HUDEP-2 (cell line): ENCODE measurements at regions not wholly inside any gene's neighbourhood (a gene's known extent, or its start where the extent isn't known, plus 50 kb on each side); places are given as distances from the start of the nearest gene placed in this dataset.
"Not testable (repeated sequence)": the region's sequence is repeated elsewhere in the genome, so short reads cannot be mapped to it uniquely, and the experiment has no call there.

Experiments
- DNase-seq, 76 experiments: peaks; one replicate each; lab custom pipeline; 2025; ENCODE audit not compliant: unreplicated experiment in 76 of 76; lab: John Stamatoyannopoulos, UW

- no peak for DNase-seq
These were observed 245.5 kb upstream of the TCERG1L start for GRCh38 chr10:131556897-131557495.

- not testable (repeated sequence) for DNase-seq
These were observed 246.4 kb upstream of the TCERG1L start for GRCh38 chr10:131557956-131558355.

DNA sequence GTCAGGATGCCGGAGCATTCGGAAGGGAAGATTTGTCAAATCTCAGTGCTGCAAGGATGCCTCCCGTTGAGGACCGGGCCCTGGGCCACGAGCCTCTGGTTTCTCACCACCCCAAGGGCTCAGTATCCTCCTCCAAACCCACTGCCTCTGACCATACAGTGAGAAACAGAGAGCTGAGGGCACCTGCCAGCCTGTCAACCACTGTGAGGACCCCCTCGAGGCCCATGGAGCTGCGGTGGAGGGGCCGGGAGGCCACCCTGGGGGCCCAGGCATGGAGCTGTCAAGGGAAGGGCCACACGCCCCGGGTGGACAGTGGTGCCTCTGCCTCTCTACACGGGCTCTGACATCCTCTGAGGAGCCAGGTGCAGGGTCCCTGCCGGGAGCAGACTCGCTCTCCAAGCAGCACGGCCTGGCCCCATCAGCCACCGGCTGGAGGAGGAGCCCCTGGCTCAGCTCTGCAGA is 248.0 kb upstream of the TCERG1L start:
- DNase-seq: no peak

DNA sequence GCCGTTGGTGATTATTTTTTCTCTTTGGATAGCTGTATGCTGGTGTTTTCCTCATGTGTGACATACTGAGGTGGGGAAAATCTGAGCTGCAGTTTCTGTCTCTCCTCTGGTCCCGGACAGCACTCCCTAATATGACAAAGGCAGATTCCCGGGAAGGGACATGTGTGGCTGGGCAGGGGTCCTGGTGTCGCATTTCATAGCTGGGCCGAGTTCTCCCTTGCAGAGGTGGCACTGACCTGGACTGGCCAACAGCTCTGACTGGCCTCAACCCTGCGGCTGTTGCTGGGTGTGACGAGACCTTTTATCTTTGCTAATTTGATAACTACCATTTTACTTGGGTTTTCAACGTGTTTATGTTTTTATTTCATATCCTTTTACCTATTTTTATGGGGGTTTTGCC is 248.6 kb upstream of the TCERG1L start:
- no peak for DNase-seq

DNA sequence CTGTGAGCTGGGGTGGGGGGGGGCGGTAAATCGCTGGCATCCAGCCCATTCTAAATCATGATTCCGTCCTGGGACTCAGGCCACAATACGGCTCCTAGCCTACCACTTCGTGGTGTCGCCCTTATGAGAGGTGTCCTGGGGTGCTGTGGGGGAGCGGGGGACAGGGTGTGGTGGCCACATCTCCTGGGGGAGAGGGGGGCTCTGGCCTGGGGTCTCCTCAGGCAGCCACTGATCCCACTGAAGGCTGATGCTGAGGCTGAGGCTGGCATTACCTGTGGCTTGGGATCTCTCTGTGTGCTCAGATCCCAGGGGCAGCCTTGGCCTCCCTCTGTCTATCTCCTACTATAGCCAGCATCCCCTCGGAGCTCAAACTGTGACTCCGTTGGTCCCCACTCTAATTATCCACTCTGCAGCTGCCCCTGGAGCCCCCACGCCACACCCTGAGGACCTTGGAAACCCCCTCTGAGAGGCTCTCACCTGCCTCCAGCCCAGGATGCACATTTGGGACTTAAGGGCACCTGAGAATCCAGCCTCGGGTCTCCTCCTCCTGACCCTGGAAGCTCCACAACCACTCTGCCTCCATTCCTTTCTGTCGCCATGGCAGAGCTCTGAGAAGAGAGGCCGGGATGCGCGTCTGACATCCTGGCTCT is 249.3 kb upstream of the TCERG1L start:
- no peak for DNase-seq

GRCh38 chr10:131561897-131562296 is 250.4 kb upstream of the TCERG1L start:
- no peak for DNase-seq

DNA sequence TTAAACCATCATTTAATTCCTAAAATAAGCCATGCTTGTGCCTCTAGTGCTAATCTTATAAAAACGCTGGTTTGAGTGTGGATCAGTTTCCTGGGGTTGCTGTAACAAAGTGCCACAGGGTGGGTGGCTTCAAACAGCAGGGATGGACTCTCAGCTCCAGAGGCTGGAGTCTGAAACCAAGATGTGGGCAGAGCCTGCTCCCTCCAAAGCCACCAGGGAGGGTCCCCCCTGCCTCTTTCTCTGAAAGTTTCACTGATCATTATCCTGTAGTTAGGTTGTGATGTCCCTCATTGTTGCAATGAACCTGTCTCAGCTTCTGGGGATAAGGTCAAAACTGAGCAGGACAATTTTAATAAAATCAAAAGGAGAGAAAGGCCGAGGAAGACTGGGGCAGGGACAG is 251.9 kb upstream of the TCERG1L start:
- no peak for DNase-seq

DNA sequence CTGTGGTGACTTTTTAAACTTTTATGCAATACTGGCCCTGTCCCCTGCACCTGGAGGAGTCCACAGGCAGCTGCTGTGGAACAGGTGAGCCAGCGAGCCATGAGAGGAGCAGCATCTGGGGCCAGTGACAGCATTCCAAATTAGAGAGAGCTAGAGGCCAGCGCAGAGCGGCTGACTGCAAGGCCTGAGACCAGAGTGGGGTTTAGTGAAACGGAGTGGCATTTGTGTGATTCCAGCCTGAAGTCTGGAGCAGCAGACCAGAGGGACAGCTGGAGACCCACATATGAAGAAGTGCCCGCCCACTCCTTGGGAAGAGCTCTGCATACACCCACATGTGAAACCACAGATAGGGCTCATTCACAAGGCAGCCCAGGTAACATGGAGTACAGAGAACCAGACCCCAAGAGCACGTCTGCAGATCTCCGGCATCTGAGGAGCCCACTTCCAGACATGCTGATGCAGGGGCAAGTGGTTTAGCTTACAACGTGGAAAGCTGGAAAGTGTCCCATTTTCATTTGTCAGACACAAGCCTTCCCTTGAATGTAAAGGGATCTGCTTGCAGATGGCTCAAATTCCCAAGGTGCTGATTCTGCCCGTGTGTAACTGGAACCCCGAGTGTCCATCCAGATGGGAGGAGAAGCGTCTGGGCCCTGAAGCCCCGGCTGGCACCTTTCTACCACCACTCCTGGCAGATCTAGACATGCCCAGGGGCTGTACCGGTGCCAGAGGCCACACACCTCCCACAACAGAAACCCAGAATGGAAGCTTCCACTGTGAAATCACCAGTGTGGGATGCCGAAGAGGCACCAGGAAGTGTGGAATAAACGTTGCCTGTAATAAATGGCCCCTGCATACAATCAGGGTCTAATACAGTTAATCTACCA is 256.0 kb upstream of the TCERG1L start:
- DNase-seq: no peak

- DNase-seq: no peak
These were observed 257.3 kb upstream of the TCERG1L start for GRCh38 chr10:131568866-131569265.

GRCh38 chr10:131569851-131570715 is 258.6 kb upstream of the TCERG1L start:
- DNase-seq: peak in 3 of 76 experiments; percentile 1 to 18 (median 2)

- DNase-seq: no peak
These were observed 259.3 kb upstream of the TCERG1L start for GRCh38 chr10:131570716-131571307.

- DNase-seq: no peak
These were observed 259.8 kb upstream of the TCERG1L start for GRCh38 chr10:131571346-131571745.

DNA sequence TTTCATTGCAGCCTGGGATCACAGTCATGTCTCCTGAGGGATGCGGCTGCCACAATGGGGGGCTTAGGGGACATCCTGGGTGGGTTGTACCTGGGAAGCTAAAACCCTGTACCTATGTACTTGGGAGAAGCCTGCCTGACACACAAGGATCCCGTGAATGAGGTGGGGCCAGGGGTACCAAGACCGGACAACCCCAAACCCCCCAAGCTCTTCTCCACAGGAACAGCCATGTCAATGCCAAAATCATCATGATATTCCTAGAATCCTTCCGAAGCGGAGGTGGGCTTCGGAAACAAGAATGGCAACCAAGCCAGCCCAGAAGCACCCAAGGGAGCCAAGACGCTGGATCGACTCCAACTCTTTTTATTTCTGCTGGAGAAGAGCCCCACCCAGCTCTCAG is 260.3 kb upstream of the TCERG1L start:
- DNase-seq: no peak

DNA sequence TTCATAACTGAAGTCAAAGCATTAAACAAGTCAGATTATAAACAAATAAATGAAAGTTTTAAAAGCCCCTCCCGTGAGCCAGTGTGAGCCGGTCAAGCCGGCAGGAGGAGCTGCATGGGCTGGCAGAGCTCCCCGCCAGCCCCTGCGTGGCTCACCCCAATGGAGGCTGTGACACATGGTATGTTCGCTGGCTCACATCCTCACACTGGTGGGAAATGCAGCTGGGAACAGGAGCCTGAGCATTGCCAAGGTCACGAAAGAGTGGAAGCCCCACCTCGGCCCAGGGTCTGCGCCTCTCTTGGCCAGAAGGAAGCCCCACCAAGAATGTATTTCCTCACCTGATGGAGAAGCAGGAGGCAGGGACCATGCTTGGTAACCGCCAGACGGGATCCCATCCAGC is 261.7 kb upstream of the TCERG1L start:
- no peak for DNase-seq

DNA sequence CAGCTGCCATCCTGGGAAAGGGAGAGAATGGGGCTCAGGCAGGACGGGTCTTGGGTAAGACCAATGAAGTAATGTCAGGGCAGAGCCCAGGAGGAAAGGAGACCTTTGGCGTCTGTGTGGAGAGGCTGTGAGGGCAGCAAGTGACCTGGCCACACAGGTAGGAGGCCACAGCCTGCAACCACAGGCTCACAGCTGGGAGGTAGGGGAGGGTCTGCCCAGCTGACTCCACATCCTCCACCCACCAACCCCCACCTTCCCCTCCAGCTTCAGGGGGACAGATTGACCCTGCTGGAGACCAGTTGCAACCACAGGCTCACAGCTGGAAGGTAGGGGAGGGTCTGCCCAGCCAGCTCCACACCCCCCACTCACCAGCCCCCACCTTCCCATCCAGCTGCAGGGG is 262.2 kb upstream of the TCERG1L start:
- no peak for DNase-seq

DNA sequence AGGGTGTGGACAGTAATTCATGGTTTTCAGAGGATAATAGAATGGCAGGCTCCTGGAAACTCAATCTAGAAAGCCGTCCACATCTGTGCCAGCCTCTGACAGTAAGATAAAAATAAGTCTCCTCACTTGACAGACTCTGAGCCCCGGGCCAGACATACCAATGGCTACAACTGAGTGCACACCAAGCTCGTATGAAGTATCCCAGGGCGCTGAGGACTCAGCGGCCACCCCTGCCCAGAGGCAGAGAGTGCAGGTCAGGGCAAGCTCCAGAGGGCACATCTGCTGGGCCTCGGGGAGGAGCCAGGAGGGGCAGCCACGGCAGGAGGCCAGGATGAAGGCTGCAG is 262.8 kb upstream of the TCERG1L start:
- no peak for DNase-seq

DNA sequence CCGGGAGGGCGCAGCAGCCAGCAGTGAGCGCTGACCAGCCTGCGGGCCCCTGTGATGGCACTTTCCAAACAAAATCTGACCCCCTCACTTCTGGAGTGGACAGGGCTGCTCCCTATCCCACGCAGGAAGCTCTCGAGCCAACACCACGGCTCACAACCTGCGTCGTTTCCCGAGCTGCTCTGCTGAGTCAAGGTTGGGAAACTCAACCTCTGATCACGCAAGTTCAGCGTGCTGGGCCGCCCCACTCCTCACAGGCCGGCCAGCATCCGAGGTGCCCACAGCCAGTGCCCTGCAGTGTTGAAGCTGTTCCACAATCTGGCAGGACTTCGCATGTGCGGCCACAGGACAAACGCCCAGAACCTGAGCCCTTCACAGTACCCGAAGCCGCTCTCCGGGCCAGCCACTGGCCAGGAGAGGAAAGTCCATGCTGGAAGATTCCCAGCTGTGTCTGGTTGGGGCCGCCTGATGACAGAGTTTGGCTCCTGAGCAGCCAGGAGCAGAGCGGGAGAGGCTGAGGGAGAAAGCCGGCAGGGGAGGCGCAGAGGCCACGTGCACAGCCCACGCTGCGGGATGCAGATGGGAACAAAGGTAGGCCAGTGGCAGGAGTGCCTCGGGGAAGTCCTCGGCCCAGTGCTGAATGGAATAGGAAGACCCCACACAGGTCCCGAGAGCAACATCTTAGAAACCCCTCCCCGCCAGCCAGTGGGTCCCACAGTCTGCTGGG is 263.3 kb upstream of the TCERG1L start:
- DNase-seq: no peak

- no peak for DNase-seq
These were observed 264.4 kb upstream of the TCERG1L start for GRCh38 chr10:131575877-131576276.

DNA sequence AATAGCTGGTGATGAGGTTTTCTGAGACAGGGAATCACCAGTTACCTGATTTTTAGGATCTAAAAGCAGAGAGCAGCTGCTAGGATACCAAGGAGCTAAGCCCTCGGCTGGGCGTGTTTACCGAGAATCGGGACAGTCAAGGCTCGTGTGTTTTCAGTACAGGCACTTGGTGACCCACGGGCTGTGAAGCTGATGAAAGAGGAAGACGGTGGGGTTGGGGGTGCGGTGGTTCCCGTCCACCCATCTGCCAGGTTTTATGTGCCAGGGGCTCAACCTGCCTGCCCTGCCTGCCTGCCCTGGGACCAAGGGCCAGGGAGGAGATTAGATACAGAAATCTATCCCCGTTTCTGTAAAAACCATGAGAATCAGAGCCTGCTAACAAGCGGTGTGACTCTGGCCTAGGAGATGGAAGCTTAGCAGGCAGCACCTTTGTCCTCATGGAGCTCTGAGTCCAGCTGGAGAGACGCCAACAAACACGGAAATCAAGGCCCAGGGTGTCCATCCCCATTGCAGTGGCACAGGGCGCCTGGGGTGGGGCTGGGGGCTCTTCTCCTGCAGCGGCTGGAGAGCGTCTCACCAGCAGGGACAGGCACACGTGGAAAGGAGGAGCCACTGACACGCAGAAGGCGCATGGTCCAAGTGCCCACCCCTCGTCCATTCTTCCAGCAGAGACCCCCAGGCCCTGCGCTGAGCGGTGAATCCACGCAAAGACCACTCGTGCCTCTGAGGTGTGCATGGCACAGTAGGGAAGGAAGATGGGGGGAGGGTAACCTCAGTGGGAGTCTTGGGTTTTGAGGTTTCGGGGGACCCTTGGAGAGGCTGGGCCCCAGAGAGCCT is 265.0 kb upstream of the TCERG1L start:
- DNase-seq: no peak
